IPS-18a (cell line): ENCODE measurements at regions not wholly inside any gene's neighbourhood (a gene's known extent, or its start where the extent isn't known, plus 50 kb on each side); places are given as distances from the start of the nearest gene placed in this dataset.

Experiments
- H3K27ac ChIP-seq: one replicate; pipeline ENCODE4 v1.5.1; 2013; ENCODE audit warnings: low read length
- H3K27me3 ChIP-seq: one replicate; pipeline ENCODE4 v1.6.1; 2013; ENCODE audit warnings: mild to moderate bottlenecking, low read length; ENCODE audit not compliant: control insufficient read depth, insufficient read depth
- H3K36me3 ChIP-seq: one replicate; pipeline ENCODE4 v1.6.1; 2013; ENCODE audit warnings: low read depth, low read length; ENCODE audit not compliant: control insufficient read depth
- H3K4me1 ChIP-seq: one replicate; pipeline ENCODE4 v1.6.1; 2013; ENCODE audit warnings: low read depth, low read length; ENCODE audit not compliant: control insufficient read depth
- H3K4me3 ChIP-seq: one replicate; pipeline ENCODE4 v1.5.1; 2013; ENCODE audit warnings: low read length
- H3K9ac ChIP-seq: one replicate; pipeline ENCODE4 v1.6.1; 2013; ENCODE audit warnings: mild to moderate bottlenecking, low read length, moderate library complexity
- H3K9me3 ChIP-seq: one replicate; pipeline ENCODE4 v1.6.1; 2013; ENCODE audit warnings: low read depth, low read length; ENCODE audit not compliant: control insufficient read depth

GRCh38 chrX:43479070-43479469, 177.0 kb upstream of the MAOA start:
- no peaks in the 10 kb centered on the region for H3K36me3 ChIP-seq
- H3K4me1 ChIP-seq: no peaks in the 10 kb centered on the region
- H3K27me3 ChIP-seq: no peaks in the 10 kb centered on the region
- no peak overlapping the region for H3K9ac ChIP-seq
- peaks cover 10% of the 10 kb centered on the region for H3K9me3 ChIP-seq
- H3K4me3 ChIP-seq: no peak overlapping the region
- no peak overlapping the region for H3K27ac ChIP-seq

GRCh38 chrX:43479850-43480249, 176.2 kb upstream of the MAOA start:
- Histone ChIP-seq H3K9ac (no peak overlapping the region), H3K27ac (no peak overlapping the region), H3K36me3 (no peaks in the 10 kb centered on the region), H3K27me3 (no peaks in the 10 kb centered on the region), H3K4me1 (no peaks in the 10 kb centered on the region), H3K4me3 (no peak overlapping the region), H3K9me3 (peaks cover 10% of the 10 kb centered on the region)

- H3K4me3 ChIP-seq: no peak overlapping the region
- H3K27ac ChIP-seq: no peak overlapping the region
- H3K9me3 ChIP-seq: peaks cover 10% of the 10 kb centered on the region
- H3K27me3 ChIP-seq: no peaks in the 10 kb centered on the region
- no peaks in the 10 kb centered on the region for H3K36me3 ChIP-seq
- no peak overlapping the region for H3K9ac ChIP-seq
- no peaks in the 10 kb centered on the region for H3K4me1 ChIP-seq
These were observed 174.5 kb upstream of the MAOA start for GRCh38 chrX:43481576-43481975.

- Histone ChIP-seq H3K9ac (no peak overlapping the region), H3K4me1 (no peaks in the 10 kb centered on the region), H3K27ac (no peak overlapping the region), H3K27me3 (no peaks in the 10 kb centered on the region), H3K9me3 (peaks cover 6% of the 10 kb centered on the region), H3K36me3 (no peaks in the 10 kb centered on the region), H3K4me3 (no peak overlapping the region)
These were observed 162.3 kb upstream of the MAOA start for GRCh38 chrX:43493756-43494155.

GRCh38 chrX:43500246-43500645, 155.9 kb upstream of the MAOA start:
- H3K27ac ChIP-seq: no peak overlapping the region
- peaks cover 3% of the 10 kb centered on the region for H3K9me3 ChIP-seq
- no peaks in the 10 kb centered on the region for H3K36me3 ChIP-seq
- no peaks in the 10 kb centered on the region for H3K27me3 ChIP-seq
- H3K4me1 ChIP-seq: peaks cover 4% of the 10 kb centered on the region
- no peak overlapping the region for H3K4me3 ChIP-seq
- no peak overlapping the region for H3K9ac ChIP-seq

- Histone ChIP-seq H3K4me3 (no peak overlapping the region), H3K27me3 (no peaks in the 10 kb centered on the region), H3K36me3 (no peaks in the 10 kb centered on the region), H3K27ac (no peak overlapping the region), H3K4me1 (peaks cover 4% of the 10 kb centered on the region), H3K9me3 (peaks cover 3% of the 10 kb centered on the region), H3K9ac (no peak overlapping the region)
These were observed 155.0 kb upstream of the MAOA start for GRCh38 chrX:43500996-43501694.

GRCh38 chrX:43504394-43504793, 151.7 kb upstream of the MAOA start:
- Histone ChIP-seq H3K4me1 (peaks cover 4% of the 10 kb centered on the region), H3K9ac (no peak overlapping the region), H3K27ac (no peak overlapping the region)

GRCh38 chrX:43505769-43506168, 150.3 kb upstream of the MAOA start:
- Histone ChIP-seq H3K36me3 (no peaks in the 10 kb centered on the region), H3K9me3 (peaks cover 3% of the 10 kb centered on the region), H3K4me3 (no peak overlapping the region), H3K9ac (no peak overlapping the region), H3K27ac (no peak overlapping the region), H3K4me1 (no peaks in the 10 kb centered on the region), H3K27me3 (no peaks in the 10 kb centered on the region)

More at GRCh38 chrX:43504394-43504793, 151.7 kb upstream of the MAOA start:
- Histone ChIP-seq H3K27me3 (no peaks in the 10 kb centered on the region), H3K4me3 (no peak overlapping the region), H3K9me3 (peaks cover 6% of the 10 kb centered on the region), H3K36me3 (no peaks in the 10 kb centered on the region)

- Histone ChIP-seq H3K4me1 (no peaks in the 10 kb centered on the region), H3K9ac (no peak overlapping the region), H3K27ac (no peak overlapping the region), H3K9me3 (peaks cover 3% of the 10 kb centered on the region), H3K36me3 (no peaks in the 10 kb centered on the region), H3K27me3 (no peaks in the 10 kb centered on the region), H3K4me3 (no peak overlapping the region)
These were observed 147.4 kb upstream of the MAOA start for GRCh38 chrX:43508694-43509093.

- H3K4me3 ChIP-seq: no peak overlapping the region
- H3K9me3 ChIP-seq: peaks cover 3% of the 10 kb centered on the region
- no peak overlapping the region for H3K9ac ChIP-seq
- H3K4me1 ChIP-seq: no peaks in the 10 kb centered on the region
- no peaks in the 10 kb centered on the region for H3K27me3 ChIP-seq
- no peaks in the 10 kb centered on the region for H3K36me3 ChIP-seq
- H3K27ac ChIP-seq: no peak overlapping the region
These were observed 145.9 kb upstream of the MAOA start for GRCh38 chrX:43510209-43510608.

GRCh38 chrX:43513085-43513484, 143.0 kb upstream of the MAOA start:
- H3K9ac ChIP-seq: no peak overlapping the region
- H3K9me3 ChIP-seq: peaks cover 5% of the 10 kb centered on the region
- H3K4me1 ChIP-seq: no peaks in the 10 kb centered on the region
- no peak overlapping the region for H3K4me3 ChIP-seq
- no peaks in the 10 kb centered on the region for H3K27me3 ChIP-seq
- no peaks in the 10 kb centered on the region for H3K36me3 ChIP-seq
- no peak overlapping the region for H3K27ac ChIP-seq

GRCh38 chrX:43514820-43515219, 141.3 kb upstream of the MAOA start:
- Histone ChIP-seq H3K4me1 (no peaks in the 10 kb centered on the region), H3K9ac (no peak overlapping the region), H3K4me3 (no peak overlapping the region)

More at GRCh38 chrX:43514820-43515219, 141.3 kb upstream of the MAOA start:
- Histone ChIP-seq H3K9me3 (peaks cover 8% of the 10 kb centered on the region), H3K36me3 (no peaks in the 10 kb centered on the region), H3K27me3 (no peaks in the 10 kb centered on the region), H3K27ac (no peak overlapping the region)
